CMK (cell line): ENCODE measurements at regions not wholly inside any gene's neighbourhood (a gene's known extent, or its start where the extent isn't known, plus 50 kb on each side); places are given as distances from the start of the nearest gene placed in this dataset.
A peak's percentile ranks its signal among the peaks of the same experiment; 100 is the strongest.

Source experiments
- DNase-seq: peaks from one replicate; pipeline ENCODE4 v3.0.0-alpha.2; 2010; ENCODE audit warnings: low read depth

- no peak for DNase-seq
Measured at GRCh38 chr12:124489915-124490583, 77.4 kb downstream of the NCOR2 start.

DNA sequence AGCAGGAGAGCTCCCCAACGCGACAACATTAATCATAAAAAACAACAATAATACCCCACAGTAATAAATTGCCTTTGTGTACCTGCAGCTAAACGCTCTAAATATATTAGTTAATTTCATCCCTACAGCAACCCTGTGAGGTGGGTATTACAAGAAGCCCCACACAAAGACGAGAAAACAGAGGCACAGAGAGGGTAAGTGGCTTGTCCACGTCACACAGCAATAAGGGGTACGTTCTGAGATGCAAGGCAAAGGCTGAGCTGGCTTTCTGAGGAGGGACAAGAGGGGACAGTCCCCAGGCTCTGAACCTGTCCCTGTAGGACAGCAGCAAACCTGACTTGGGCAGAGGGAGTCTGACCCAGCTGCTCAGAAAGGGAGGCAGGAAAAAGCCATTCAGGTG lies 78.2 kb downstream of the NCOR2 start:
- DNase-seq = no peak

DNA sequence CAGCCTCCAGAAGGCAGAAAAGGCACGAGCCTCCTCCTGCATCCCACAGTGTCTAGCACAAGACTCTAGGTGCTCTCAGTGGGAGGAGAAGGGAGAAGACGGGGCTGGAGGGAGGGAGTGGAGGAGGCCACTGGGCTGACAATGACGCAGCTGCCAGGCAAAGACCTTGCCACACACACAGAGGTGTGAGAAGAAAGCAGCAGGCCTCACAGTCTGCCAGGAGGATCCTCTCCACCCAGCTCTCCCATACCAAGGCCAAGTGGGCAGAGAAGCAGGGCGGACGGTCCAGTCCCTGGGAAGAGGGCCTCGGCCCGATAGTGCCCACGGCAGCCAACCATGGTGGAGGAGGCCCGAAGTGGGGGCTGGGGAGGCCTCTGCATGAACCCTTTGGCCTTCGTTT lies 78.9 kb downstream of the NCOR2 start:
- no peak for DNase-seq

DNA sequence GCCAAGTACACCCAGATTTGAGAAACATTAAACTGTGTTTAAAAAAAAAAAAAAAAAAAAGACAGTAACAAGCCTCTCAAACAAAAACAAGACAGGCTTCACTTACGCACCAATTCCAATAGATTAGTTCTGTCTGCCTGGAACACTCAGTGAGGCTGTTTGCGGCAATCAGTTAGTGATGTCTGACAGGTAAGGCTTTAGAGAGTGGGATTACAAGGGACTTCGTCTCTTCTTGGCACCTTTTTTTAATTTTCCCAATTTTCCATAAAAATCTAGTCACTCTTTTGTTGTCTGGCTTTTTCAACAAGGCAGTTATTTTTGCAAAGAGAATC lies 79.6 kb downstream of the NCOR2 start:
- DNase-seq = no peak

DNA sequence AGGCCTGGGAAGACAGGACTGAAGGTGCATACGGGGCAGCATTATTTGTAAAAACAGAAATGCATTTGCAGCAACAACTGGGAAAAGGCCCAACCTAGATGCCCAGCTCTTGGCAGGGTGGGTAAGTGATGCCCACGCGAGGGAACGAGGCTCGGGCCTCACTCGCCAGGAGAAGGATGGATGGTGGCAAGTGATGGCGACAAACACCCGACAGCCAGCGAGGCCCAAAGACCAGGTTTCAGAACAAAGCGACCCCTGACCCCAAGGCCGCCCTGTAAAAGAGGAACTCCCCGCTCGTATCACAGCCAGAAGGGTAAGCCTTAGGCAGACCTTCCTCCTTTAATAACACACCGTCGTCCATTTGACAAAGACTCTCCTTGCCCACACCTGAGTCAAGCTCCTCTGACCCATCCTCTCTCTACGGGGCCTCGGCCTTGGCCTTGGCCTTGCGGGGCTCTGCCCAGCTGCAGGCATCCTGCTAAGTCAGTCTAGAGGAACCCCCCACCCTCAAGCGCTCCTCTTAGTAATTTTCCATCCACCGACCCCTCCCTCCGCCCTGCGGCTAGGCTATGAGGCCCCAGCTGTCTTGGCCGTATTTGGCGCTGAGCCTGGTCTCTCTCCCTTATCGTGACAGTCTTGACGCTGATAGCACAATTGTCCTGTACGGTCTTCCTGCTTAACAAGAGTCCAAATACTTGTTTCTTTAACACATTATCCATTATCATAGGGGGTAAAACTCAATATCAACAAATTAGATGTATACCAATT lies 80.2 kb downstream of the NCOR2 start:
- peak; percentile 59 for DNase-seq

DNA sequence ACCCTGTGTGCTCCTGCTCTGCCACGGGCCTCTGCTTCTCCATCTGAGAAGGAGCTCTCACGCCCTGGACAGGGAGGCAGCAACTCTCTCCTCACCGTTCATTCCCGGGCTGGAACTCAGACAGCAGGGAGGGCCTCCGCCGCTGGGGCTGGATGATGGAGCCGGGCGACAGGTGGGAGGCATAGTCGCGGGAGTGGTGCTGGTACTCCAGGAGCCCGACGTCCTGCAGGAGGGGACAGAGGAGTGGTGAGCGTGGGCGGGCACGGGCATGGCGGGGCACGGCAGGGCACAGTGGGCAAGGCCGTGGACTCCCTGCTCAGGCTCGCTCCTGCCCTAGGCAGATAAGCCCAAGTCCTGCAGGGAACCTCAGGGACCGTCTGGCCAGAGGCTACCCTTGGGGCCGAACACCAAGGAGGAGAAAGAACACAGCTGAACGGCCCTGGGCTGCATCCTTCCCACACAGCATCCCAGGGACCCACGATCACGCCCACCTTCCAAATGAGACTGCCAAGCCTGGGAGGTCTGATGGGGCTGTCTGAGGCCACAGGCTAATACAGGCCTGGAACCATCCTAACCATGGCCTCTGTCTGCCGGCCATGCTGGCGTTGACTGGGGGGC lies 81.0 kb downstream of the NCOR2 start:
- DNase-seq = no peak

DNA sequence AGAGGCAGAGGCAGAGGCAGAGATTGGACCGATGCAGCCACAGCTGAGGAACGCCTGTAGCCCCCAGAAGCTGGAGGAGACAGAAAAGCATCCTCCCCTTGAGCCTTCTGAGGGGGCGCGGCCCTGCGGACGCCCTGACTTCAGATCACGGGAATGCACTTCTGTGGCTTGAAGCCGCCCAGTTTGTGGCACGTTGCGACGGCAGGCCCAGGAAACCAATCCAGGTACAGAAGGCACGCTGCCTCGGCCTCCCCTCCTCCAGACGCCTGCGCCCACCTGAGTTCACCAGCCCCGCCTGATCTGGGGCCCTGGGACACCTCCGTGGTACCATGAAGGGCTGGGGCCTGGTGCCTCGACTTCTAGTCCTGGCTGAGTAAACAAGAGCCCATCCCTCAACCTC lies 82.0 kb downstream of the NCOR2 start:
- DNase-seq = no peak

GRCh38 chr12:124484526-124484953 lies 82.9 kb downstream of the NCOR2 start:
- DNase-seq = no peak

DNA sequence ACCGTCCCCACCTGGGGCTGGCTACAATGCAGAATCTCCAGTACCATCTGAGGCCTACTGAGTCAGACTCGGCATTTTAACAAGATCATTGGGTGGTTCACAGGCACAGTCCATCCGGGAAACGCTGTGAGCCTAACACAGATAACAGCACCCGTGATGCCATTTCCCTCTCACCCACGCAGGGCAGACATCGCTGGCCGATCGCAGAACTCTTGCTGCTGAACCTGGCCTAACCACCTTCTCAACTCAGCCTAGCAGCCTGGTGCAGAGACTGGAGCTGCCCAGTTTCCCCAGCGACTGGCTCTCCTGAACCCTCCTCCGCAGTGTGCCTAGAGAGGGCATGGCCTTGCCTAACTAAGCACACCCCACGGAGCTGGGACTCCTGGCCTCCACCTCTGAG lies 83.3 kb downstream of the NCOR2 start:
- no peak for DNase-seq

- no peak for DNase-seq
Measured at GRCh38 chr12:124482901-124483799, 84.3 kb downstream of the NCOR2 start.

GRCh38 chr12:124482567-124482893 lies 84.9 kb downstream of the NCOR2 start:
- no peak for DNase-seq

DNA sequence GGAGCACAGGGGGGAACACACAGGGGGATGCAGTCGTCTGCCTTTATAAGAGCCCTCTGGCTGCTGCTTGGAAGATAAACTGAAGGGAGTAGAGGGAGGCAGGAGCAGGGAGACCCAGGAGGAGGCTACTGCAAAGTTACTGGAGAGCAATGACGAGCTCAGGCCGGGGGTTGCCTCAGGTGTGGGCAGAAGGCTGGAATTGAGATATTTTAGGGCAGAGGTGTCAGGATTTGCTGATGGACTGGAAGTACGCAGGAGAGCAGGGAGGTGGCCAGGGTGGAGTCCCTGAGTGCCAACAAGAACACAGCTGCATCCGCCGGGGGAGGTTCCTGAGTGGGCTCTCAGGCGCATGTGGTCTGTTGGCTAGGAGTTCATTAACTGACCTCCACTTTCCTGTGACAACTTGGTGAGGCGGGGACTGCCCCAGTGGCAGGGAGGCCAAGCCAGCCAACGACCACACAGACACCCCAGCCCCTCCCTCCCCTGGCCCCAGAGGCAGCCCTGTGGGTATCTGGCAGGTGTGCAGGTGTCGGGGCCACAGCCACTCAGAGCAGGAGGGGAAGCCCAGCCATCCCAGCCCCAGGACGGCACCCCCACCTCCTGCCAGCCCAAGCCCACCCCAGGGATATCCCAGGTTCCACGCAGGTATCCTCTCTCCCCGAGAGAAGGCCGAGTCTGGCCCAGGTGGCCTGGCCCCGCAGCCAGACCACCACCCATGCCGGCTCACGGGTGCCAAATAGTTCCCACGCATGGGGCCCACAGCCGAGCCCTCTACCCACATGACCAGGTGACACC lies 85.4 kb downstream of the NCOR2 start:
- no peak for DNase-seq

- DNase-seq = no peak
Measured at GRCh38 chr12:124481257-124481750, 86.1 kb downstream of the NCOR2 start.

DNA sequence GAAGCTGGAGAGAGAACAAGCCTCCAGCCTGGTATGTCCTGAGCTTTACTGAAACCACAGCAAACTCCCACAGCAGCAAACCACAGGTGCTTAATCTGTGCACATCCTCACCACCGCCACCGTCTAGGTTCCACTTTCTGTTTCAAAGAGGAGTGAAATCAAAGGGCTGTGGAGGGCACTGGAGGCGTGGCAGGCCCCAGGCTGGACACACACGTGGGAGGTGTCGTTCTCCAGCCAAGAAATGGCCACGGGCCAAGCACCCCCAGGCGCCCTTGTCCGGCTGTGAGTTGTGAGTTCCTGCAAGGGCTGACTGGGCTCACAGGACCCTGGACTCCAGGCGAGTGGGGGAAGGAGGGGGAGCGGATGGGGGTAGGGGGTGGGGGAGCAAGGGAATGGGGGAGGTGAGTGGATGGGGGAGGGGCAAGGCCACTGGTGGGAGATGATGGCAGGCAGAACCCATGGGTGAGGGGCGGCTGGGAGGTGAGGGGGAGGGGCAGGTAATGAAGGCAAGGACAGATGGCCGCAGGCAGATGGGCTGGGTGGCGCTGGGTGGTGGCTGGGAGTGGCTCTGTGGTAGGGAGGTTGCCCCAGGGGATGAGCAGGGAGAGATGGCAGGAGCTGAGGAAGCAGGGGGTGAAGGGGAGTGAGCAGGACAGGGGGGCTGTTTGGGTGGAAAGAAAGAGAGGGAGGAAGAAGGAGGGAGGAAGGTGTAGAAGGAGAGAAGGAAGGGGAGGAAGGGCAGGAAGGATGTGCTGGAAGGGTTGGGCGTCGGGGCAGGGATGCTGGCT lies 86.7 kb downstream of the NCOR2 start:
- no peak for DNase-seq

DNA sequence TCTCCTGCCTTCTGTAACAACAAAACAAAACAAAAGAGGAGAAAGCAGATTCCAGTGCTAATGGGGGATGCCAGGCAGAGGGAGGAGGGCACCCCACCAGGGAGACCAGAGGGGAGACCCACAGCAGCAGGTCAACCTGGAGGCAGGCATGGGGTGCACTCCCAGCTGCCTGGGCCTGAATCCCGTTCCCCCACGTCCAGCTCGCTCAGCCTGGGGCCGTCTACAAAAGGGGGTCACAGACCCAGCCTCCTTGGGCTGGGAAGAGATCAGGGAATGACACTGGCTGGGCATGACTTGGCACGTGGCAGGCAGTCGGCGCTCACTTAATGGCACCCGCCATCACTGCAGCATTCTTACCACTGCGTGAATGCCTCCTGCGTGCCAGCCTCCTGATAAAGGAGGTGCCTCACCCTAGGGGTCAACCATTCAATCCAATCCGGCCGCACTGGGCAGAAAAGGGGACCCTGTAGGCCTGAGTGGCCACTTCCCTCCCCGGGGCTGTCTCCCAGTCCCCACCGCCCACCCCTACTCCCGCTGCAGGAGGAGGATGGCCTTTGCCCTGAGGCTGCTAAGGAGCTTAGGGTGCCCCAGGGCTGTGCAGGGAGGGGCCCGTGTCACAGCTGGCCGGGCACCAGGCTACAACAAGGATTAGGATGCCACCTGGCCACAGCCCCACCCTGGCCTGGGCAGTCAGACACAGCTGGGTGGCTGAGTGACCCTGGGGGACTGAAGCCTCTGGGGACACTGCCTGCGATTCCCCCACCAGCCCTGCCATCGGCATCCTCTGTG lies 87.5 kb downstream of the NCOR2 start:
- DNase-seq = no peak

DNA sequence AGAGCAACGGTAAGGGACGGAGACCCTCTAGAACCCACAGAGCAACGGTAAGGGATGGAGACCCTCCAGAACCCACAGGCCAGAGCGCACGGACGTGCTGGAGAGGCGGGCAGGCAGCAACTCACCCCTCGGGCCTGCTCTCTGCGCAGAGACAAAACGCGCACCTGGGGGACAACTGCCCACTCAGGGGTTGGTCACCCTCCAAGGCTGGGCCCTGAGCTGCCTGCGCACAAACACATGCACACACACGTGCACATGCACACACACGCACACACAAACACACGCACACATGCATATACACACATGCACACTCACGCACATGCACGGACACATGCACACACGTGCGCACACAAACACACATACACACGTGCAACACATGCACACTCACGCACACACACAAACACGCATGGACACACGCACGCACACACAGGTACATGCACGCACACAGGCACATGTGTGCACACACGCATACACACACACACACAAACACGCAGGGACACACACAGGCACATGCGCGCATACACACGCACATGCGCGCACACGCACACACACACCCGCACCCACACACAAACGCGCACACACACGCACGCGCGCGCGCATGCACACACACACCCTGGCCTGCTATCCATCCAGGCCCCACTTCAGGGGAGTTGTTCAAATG lies 88.3 kb downstream of the NCOR2 start:
- no peak for DNase-seq

- no peak for DNase-seq
Measured at GRCh38 chr12:124478416-124478815, 89.0 kb downstream of the NCOR2 start.

- no peak for DNase-seq
Measured at GRCh38 chr12:124477107-124477915, 90.1 kb downstream of the NCOR2 start.

DNA sequence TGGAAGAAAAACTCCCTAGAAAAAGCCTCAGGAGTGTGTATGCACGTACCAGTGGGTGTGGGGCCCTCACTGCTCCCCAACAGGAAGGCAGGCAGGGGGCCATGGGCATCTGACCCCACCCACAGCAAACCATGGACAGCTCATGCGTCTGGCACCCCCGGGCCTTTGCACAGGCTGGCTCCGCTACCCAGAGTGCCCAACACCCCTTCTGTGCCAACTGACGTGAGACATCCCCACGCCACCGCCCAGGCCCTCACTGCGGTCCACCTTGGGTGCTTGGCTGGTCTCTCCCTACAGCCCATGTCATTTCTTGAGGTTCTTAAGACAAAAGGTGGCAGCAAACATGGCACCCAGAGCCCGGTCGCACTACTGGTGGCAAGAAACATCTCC lies 91.4 kb downstream of the NCOR2 start:
- no peak for DNase-seq
